ENCODE measurements at regions not wholly inside any gene's neighbourhood (a gene's known extent, or its start where the extent isn't known, plus 50 kb on each side); places are given as distances from the start of the nearest gene placed in this dataset.

GRCh38 chr11:2083411-2083810 lies 55.8 kb downstream of the IGF2 start:
- no peak for DNase-seq

- no peak for DNase-seq
Measured at GRCh38 chr11:2077061-2077802, 62.0 kb downstream of the IGF2 start.

- DNase-seq, result no peak
Measured at GRCh38 chr11:2076441-2076840, 62.7 kb downstream of the IGF2 start.

- peak; percentile 1 for DNase-seq
Measured at GRCh38 chr11:2074266-2074825, 64.8 kb downstream of the IGF2 start.

- DNase-seq, result peak; percentile 2
Measured at GRCh38 chr11:2072551-2073261, 66.5 kb downstream of the IGF2 start.

- DNase-seq, result no peak
Measured at GRCh38 chr11:2071748-2072385, 67.3 kb downstream of the IGF2 start.

Measured in suppressor macrophage treated with lipopolysaccharide for 4 hours (primary cell).